Stimulated activated CD4-positive, alpha-beta T cell treated with anti-CD3 and anti-CD28 coated beads, Interleukin-12 subunit alpha, Interleukin-12 subunit beta, amount 100 ng/mL, for 48 hours (primary cell): ENCODE measurements at regions not wholly inside any gene's neighbourhood (a gene's known extent, or its start where the extent isn't known, plus 50 kb on each side); places are given as distances from the start of the nearest gene placed in this dataset.

Experiments used
- DNase-seq, 3 donors: peaks; one replicate each; pipeline ENCODE4 v3.0.0-alpha.2; 2020; ENCODE audit warnings: low read depth in 2 of 3, low spot score in 1 of 3

DNA sequence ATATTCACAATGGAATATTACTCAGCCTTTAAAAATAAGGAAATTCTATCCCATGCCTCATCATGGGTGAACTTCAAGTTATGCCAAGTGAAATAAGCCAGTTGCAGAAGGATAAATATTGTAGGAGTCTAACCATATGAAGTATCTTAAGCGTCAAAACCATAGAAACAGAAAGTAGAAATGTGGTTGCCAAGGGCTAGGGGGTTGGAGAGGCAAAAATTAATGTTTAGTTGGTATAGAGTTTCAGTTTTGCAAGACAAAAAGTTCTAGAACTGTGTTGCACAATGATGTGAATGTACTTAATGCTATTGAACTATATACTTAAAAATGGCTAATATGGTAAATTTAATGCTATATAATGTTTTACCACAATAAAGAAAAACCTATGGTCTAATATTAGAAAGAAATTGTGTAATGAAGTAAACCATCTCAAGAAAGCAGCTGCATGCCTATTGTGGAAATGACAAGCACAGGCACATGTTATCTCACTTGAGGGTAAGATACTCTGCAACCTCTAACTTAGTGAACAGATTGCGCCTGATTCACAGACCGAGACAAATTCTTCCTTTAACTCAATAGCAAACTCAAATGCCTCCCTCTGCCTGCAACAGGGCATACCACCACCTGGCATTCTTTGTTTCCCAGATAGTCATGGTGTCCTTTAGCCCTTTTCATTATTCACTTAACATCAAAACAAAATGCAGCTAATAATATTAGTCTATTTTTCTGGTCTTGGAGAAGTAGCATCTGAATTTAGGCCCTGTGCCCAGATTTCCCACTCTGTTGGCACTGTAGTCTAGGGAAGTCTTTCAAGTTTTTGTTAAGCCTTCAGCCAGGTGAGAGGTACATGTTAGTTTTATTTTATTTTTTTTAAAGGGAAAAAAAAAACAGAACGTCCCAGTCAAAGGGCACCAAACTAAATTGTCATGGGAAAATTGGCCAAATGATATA is 80.2 kb upstream of the ACP3 start:
- DNase-seq, result no peak

DNA sequence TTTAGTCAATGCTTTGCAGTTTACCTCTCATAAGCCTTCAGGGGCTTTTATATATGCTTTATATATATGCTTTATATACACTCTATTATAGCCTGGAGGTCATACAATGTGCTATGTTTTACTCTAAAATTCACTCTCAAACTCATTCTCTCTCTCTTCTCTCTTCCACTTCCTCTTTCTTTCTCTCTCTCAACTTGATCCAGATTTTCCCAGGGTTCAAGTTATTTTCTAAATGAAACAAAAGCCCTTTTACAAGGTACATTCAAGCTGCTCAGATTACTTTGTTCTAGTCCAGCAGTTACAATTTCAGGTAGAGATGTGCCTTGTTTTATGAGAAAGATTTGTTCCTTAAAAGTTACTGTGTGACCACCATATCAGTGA is 79.6 kb upstream of the ACP3 start:
- no peak for DNase-seq

DNA sequence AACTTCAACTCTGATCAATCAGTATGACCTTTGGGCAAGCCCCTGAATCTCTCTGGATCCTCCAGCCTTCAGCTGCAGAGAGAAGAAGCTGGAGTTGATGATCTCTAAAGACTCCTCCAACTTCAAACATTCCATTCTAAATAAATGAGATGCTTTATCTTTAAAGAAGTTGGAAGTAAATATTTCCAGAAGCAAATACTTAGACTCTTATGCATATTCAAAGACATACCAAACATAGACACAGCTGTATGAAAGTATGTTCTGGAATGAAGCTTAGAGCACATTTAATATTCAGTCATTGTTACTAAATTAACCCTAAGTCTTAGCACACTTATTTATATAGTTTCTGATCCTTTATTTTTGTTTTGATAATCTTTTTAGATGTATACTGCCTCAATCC is 77.6 kb upstream of the ACP3 start:
- DNase-seq, result no peak

DNA sequence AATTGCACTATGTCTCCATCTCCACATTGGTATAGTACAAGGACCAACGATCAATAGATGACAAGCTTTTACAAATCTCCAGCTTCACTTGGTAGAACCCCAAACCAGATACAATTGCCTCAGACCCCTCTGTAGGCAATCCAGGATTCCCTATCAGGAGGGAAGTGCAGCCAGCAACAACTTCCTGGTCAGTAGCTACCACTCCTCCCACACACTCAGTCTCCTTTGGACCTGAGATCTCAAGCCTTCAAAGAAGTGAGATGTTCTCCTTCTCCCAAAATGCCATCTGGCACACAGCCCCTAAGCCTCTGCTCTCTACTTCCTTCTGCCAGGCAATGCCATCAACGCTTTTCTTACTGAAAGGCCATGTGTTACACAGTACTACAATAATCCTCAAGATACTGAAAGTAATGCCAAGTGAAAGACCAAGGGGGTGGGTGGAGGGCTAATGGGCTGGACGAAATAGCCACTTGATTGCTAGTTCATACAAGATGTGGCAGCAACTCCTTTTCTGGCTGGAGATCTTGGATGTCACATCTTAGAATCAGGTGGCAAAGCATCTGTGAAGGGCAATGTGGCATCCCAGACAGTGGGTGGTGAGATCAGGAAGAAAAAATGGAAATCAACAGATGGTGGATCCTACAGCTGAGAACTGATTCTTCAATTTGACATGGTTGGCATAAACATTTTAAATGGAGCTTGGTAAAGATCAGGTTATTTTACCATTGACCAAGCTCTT is 75.3 kb upstream of the ACP3 start:
- DNase-seq, result no peak

DNA sequence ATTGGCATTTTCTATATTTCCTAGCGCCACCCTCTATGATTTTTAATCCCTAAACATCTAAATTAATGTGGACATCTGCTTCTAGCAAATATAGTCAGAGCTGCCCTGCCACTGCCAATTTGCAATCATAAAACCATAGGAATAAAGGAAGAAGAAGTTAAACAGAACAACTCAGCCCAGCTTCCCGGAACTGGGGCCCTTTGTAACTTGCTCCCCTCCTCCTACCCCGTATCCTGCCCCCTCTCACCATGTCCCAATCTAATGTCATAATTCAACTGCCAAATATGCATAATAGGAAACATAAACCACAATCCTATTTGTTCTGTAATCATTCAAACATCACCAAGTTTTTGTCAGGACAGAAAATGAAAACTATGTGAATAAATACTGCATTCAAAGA is 74.4 kb upstream of the ACP3 start:
- DNase-seq, result no peak

DNA sequence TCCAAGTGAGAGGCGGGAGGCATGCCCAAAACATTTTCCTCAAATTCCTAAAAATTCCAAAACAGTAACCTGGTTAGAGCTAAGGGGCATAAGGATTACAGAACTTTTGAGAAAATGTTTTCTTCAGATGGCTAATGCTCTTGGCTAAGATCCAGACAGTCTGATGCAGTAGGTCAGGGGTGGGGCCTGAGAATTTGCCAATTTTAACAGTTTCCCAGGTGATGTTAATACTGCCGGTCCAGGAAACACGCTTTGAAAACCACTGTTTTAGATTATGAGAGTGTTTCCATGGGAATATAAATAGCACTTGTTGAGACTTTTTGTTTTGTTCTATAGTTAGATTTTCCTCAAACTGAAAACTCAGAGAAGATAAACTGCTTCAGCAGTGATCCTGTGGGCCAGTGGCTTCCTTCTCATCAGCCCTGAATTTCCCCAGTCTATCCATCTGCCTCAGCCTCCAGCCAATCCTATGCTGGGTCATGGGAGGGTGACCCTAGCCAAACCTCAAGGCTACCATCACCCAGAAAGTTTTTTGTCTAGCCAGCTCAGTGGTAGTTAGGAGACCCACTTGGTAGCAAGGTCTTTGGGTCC is 71.6 kb upstream of the ACP3 start:
- DNase-seq, result no peak

DNA sequence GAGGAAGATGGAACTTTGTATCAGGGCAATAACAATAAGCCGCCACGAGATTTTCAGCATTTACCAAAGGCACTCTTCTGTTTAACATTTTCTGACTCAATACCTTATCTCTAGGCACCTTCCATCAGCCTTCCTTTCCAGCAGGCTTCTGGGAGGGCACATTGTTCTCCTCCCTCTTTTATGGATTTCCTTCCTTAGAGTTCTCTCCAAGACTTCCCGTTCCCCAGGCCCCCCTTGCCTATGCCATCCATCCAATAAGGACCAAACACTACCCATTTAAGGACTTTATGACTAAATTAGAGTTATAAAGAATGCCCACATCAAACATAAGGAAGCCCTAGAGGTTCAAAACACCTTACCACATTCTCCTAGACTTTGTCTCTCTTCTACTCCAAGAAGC is 71.0 kb upstream of the ACP3 start:
- DNase-seq, result no peak

DNA sequence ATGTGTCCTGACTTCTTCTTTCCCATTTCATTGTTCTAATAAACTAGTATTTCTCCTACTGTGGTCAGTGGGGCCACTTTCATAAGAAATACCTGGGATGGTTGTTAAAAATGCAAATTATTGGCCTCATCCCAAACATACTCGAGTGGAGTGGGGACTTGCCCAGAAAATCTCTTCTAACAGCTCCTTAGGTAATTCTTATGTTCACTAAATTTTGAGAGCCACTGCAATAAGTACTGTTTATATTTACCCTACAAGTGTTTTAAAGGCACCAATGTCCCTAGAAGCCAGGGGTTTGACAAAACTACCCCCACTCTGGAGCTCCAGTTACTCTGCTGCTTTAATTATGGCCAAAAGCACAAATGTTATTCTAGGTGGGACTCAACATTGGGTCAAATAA is 70.0 kb upstream of the ACP3 start:
- no peak for DNase-seq

DNA sequence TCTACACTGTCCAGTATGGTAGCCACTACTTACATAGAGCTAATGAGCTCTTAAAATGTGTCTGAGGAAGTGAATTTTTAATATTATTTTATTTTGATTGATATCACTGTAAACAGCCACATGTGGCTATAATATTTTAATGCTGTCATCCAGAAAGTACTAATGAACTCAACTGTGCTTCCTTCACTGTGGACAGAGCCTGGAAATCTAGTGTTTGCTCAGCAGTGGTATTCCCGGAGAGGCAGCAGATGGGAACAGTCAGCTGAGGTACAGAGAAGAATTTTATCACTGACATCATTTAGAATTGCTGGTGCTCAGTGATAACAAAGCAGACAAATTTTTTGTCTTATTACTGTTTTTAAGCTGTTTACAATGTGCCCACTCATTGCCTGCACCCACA is 68.7 kb upstream of the ACP3 start:
- DNase-seq, result no peak

DNA sequence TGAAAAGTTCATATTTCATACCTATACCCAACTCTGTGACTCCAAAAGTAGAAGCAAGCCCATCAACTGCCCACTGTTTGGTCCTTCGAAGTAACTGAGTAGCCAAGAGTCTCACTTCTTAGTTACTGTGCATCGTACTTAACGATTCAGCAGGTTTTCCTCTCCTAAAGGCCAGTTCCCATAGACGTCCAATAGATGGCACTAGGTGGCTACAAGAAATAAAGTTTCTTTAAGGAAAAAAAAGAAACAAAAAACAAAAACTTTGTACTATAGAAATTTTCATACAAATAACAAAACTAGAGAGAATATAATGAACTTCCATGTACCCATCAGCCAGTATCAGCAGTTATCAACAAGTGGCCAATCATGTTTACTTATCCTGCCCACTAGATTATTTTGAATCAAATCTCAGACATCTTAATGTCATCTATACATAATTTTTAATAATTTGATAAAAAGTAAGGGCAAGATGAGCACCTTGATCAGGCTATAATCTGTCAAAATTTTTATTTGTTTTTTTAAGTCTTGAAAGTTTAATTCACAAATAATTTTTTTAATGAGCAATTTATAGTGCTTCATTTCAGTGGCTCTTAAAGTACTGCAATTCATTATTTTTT is 63.8 kb upstream of the ACP3 start:
- DNase-seq, result peak in 1 of 3 donors; percentile 6

DNA sequence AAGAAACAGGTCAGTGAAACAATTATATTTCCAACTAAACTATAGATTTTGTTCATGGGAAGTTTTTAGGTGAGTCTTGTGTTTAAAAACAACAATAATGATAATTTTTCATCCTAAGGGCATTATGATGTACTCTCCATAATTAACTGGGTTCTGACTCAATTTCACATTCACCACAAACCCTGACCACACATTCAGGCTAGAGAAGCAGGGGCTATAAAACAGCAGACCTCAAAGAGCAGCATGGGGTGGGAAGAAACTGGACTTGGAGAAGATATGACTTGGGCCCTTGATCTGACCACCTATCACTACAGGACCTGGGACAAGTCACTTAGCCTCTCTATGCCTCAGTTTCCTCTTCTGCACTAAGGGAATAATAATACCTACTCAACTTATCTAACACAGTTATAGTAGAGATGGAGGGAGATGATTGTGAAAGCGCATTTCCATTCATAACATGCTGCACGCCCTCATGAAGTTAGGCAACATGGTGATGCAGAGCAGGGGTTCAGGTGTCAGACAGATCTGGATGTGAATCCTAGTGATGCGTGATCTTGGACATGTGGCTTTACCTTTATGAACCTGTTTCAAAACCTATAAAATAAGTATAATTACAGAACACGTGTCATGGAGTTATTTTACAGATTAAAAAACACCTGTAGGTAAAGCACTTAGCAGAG is 63.0 kb upstream of the ACP3 start:
- no peak for DNase-seq

DNA sequence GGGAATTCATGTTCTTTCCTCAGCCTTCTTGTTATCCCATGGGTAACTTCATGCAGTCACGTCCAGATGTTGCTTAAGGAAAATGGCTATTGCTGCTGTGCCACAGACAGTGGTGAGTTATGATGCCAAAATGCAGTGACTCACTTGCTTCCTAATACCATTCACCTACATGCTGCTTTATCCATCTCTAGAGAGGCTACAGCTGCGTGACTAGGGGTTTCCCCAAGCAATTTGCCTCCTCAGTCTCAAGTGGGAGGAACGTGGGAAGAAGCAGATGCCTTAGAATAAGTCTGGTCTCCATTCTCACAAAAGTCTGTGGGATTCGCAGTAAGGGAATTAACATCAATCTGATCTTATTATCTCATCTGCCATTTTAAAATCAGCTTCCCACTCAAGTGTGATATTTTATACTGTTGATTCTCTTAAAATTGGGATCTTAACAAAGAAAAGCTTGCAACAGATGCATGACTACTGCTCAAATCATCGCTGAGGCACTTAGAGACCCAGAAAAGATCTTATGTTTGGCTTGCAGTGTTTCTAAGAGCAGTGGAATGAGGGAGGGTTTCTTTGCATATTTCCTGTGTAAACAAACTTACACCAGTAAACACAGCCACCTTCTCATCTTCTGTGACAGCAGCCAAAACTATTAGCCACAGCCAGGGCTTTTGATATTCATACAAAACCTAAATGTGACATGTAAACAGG is 62.0 kb upstream of the ACP3 start:
- DNase-seq, result no peak

DNA sequence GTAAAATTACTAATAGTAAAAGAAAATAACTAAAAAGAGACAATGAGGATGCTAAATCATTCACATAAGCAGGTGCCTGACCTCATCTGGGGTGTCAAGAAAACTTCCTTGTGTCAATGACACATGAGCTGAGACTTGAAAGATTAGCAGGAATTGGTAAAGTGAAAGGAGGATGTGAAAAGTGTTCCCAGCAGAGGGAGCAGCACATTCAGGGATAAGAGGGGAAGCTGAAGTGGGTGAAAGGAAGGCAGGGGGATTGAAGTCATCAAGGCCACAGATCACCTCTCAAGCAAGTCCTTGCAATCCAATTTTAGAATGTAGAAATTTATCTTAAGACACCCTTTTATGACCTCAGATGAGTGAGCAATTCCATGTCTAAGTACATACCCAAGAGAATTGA is 60.2 kb upstream of the ACP3 start:
- no peak for DNase-seq

DNA sequence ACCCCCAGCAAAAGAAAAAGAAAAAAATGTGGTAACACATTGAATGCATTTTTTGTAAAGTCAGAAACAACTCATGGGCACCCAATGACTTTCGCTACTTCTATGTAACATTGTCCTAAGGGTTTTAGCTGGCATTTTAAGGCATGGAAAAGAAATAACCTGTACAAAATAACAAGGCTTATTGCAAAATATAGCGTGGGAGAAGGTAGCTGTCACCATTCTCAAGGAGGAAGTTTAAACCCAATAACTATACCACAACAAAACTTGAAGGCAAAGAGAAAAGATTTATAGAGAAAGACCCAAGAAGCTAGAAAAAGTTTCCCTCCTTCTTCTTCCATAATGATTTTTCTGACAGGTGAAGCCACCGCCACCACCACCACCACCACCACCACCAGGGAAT is 55.7 kb upstream of the ACP3 start:
- DNase-seq, result no peak

DNA sequence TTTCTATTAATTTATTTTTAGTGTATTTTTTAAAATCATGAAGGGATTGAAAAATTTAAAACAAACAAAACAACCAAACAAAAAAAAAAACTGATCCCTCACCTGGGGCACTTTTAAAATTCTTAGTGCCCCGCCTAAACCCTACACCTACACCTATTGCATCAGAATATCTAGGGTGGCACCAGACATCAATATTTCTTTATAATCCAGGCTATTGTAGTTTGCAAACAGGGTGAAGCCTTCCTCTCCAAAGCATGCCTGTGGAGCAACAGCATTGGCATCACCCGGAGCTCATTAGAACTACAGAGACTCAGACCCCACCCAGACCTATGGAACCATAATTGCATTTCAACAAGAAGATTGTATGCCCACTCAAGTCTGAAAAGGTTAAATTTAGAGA is 54.9 kb upstream of the ACP3 start:
- DNase-seq, result no peak

DNA sequence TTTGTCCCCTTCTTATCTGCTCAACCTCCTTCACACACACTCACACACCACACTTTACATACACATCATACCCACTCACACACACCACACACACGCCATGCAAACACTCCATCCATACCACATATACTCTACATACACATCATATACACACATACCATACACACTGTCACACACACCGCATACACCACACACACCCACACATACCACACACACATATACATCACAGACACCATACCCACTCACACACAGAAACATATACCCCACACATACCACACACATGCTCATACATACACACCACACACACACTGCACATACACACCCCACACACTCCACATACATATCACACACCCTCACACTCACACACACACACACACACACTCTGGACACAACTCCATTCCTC is 54.3 kb upstream of the ACP3 start:
- no peak for DNase-seq

DNA sequence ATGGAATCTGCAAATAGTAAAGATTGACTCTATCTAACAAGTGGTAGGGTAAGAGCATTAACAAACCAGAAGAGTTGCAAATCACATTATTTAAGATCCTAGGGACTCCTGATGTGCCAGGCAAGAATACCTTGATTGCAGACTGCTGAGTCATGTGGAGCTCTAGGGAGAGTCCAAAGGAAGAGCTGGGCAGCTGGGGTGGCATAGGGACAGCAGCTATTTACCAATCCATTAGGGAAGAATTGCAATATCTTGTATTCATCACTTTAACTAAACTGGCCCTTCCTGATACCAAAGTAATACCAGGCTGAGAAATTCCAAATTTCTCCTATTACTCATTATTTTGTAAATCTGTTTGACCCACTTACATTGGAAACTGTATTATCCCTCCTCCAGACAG is 52.2 kb upstream of the ACP3 start:
- no peak for DNase-seq

DNA sequence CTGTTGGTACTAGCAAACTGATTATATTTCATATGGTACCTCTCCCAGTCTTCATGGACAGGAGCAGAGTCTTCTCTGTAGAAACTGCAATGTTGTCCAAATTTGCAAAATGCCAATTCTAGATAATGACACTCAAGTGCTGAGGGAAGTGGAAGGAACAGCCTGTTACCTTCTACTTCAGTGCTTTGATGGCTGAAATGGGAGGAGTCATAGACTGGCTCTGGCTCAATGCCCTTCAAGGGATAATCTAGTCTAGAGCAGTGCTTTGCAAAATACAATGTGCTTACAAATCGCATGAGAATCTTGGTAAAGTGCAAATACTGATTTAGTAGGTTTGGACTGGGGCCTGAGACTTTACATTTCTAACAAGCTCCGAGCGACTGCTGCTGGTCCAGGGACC is 51.7 kb upstream of the ACP3 start:
- no peak for DNase-seq

DNA sequence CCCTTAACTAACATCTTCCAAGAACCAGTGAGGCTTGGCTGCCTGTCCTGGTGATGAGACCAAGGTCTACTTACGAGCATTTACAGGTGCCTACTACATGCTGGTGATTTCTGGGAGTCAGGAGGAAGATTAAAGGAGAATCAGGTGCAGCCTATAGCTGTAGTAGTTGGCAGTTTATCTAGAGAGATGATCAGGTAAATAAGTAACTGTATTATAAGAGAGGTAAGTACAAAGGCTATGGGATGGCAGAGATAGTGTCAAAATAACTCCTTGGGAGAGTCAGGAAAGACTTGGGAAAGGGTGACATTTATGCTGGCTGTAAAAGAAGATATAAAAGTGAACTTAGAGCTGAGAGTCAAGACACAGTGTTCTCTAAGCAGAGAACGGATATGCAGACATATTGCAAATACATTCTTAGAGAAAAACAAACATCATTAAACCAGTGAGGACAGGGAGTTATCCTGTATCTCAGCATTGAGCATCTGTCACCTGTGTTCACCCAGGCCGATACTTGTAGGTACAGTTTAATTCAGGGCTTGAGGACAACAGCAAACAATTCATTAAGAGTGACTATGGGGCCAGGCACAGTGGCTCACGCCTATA is 49.7 kb upstream of the ACP3 start:
- DNase-seq, result no peak
